ENCODE measurements at regions not wholly inside any gene's neighbourhood (a gene's known extent, or its start where the extent isn't known, plus 50 kb on each side); places are given as distances from the start of the nearest gene placed in this dataset.
"Not testable (repeated sequence)": the region's sequence is repeated elsewhere in the genome, so short reads cannot be mapped to it uniquely, and the experiment has no call there.

- Histone ChIP-seq H3K4me3 (no peak overlapping the region), H3K27ac (no peak overlapping the region), H3K27me3 (no peaks in the 10 kb centered on the region), H3K9me3 (no peaks in the 10 kb centered on the region), H3K36me3 (no peaks in the 10 kb centered on the region), H3K4me1 (no peaks in the 10 kb centered on the region)
- no peak for DNase-seq (ENCODE audit: extremely low spot score in 2 of 2)
- intact Hi-C loops (cut with DNase I), result no loop called here
- TF ChIP-seq POLR2A (IDR thresholded peaks at IDR 0.05) (no peak), CTCF (IDR thresholded peaks at IDR 0.05) (no peak), POLR2AphosphoS5 (IDR thresholded peaks at IDR 0.05; ENCODE audit: insufficient read depth in 1 of 2, low read depth in 1 of 2) (no peak)
Measured at GRCh38 chr6:58073263-58073662, 755.8 kb downstream of the PRIM2 start.

- DNase-seq (ENCODE audit: extremely low spot score in 2 of 2); intact Hi-C loops (cut with DNase I); H3K4me3 ChIP-seq; H3K27ac ChIP-seq; H3K9me3 ChIP-seq; H3K4me1 ChIP-seq; H3K36me3 ChIP-seq; H3K27me3 ChIP-seq: not testable (repeated sequence)
Measured at GRCh38 chr6:58090067-58090466, 772.6 kb downstream of the PRIM2 start.

GRCh38 chr6:58097251-58097650 is 779.8 kb downstream of the PRIM2 start:
- H3K27ac ChIP-seq; intact Hi-C loops (cut with DNase I); H3K4me3 ChIP-seq; DNase-seq (ENCODE audit: extremely low spot score in 2 of 2); H3K27me3 ChIP-seq; H3K9me3 ChIP-seq; H3K36me3 ChIP-seq; H3K4me1 ChIP-seq: not testable (repeated sequence)

GRCh38 chr6:58113960-58114359 is 796.5 kb downstream of the PRIM2 start:
- no peak for TF ChIP-seq CTCF (IDR thresholded peaks at IDR 0.05)
- no peak for TF ChIP-seq POLR2AphosphoS5 (IDR thresholded peaks at IDR 0.05; ENCODE audit: insufficient read depth in 1 of 2, low read depth in 1 of 2)
- no peak for TF ChIP-seq POLR2A (IDR thresholded peaks at IDR 0.05)

GRCh38 chr6:58117162-58117561 is 799.7 kb downstream of the PRIM2 start:
- H3K36me3 ChIP-seq; intact Hi-C loops (cut with DNase I); H3K9me3 ChIP-seq; DNase-seq (ENCODE audit: extremely low spot score in 2 of 2); H3K27ac ChIP-seq; H3K4me1 ChIP-seq; H3K27me3 ChIP-seq; H3K4me3 ChIP-seq: not testable (repeated sequence)

More at GRCh38 chr6:58113960-58114359, 796.5 kb downstream of the PRIM2 start:
- H3K27me3 ChIP-seq, result no peaks in the 10 kb centered on the region
- no peak for DNase-seq (ENCODE audit: extremely low spot score in 2 of 2)
- intact Hi-C loops (cut with DNase I), result no loop called here
- no peak overlapping the region for H3K4me3 ChIP-seq
- H3K27ac ChIP-seq, result no peak overlapping the region
- no peaks in the 10 kb centered on the region for H3K36me3 ChIP-seq
- H3K9me3 ChIP-seq, result no peaks in the 10 kb centered on the region
- H3K4me1 ChIP-seq, result no peaks in the 10 kb centered on the region

- H3K4me3 ChIP-seq; H3K9me3 ChIP-seq; intact Hi-C loops (cut with DNase I): not testable (repeated sequence)
Measured at GRCh38 chr6:58121616-58122015, 804.2 kb downstream of the PRIM2 start.

GRCh38 chr6:58123770-58124169 is 806.3 kb downstream of the PRIM2 start:
- H3K27me3 ChIP-seq; H3K27ac ChIP-seq; H3K36me3 ChIP-seq; DNase-seq (ENCODE audit: extremely low spot score in 2 of 2); H3K4me3 ChIP-seq; H3K9me3 ChIP-seq; H3K4me1 ChIP-seq; intact Hi-C loops (cut with DNase I): not testable (repeated sequence)

More at GRCh38 chr6:58121616-58122015, 804.2 kb downstream of the PRIM2 start:
- not testable (repeated sequence) for DNase-seq (ENCODE audit: extremely low spot score in 2 of 2); H3K4me1 ChIP-seq; H3K27me3 ChIP-seq; H3K36me3 ChIP-seq; H3K27ac ChIP-seq

- H3K4me1 ChIP-seq; H3K27me3 ChIP-seq; H3K36me3 ChIP-seq; H3K4me3 ChIP-seq; DNase-seq (ENCODE audit: extremely low spot score in 2 of 2); H3K9me3 ChIP-seq; intact Hi-C loops (cut with DNase I); H3K27ac ChIP-seq: not testable (repeated sequence)
Measured at GRCh38 chr6:58128549-58128948, 811.1 kb downstream of the PRIM2 start.

- H3K4me3 ChIP-seq; H3K9me3 ChIP-seq; H3K36me3 ChIP-seq; H3K4me1 ChIP-seq; H3K27ac ChIP-seq; DNase-seq (ENCODE audit: extremely low spot score in 2 of 2); intact Hi-C loops (cut with DNase I); H3K27me3 ChIP-seq: not testable (repeated sequence)
Measured at GRCh38 chr6:58129098-58129497, 811.7 kb downstream of the PRIM2 start.

GRCh38 chr6:58139746-58140145 is 822.3 kb downstream of the PRIM2 start:
- H3K36me3 ChIP-seq; H3K9me3 ChIP-seq; H3K4me1 ChIP-seq; DNase-seq (ENCODE audit: extremely low spot score in 2 of 2); H3K27ac ChIP-seq; H3K27me3 ChIP-seq; H3K4me3 ChIP-seq; intact Hi-C loops (cut with DNase I): not testable (repeated sequence)

- H3K4me1 ChIP-seq; intact Hi-C loops (cut with DNase I): not testable (repeated sequence)
Measured at GRCh38 chr6:58171025-58171424, 853.6 kb downstream of the PRIM2 start.

GRCh38 chr6:58181557-58182065 is 864.2 kb downstream of the PRIM2 start:
- H3K27me3 ChIP-seq; H3K27ac ChIP-seq; DNase-seq (ENCODE audit: extremely low spot score in 2 of 2); H3K4me3 ChIP-seq; H3K4me1 ChIP-seq; intact Hi-C loops (cut with DNase I); H3K36me3 ChIP-seq; H3K9me3 ChIP-seq: not testable (repeated sequence)

More at GRCh38 chr6:58171025-58171424, 853.6 kb downstream of the PRIM2 start:
- H3K4me3 ChIP-seq; H3K36me3 ChIP-seq; H3K27me3 ChIP-seq; DNase-seq (ENCODE audit: extremely low spot score in 2 of 2); H3K27ac ChIP-seq; H3K9me3 ChIP-seq: not testable (repeated sequence)

Data from vagina (tissue), 2 donors.